NB4 (cell line): ENCODE measurements at regions not wholly inside any gene's neighbourhood (a gene's known extent, or its start where the extent isn't known, plus 50 kb on each side); places are given as distances from the start of the nearest gene placed in this dataset.

Source experiments
- MYC ChIP-seq: IDR thresholded peaks from 2 replicates; pipeline ENCODE4 v1.6.1; 2011; ENCODE audit warnings: low read depth, low read length
- POLR2A ChIP-seq: IDR thresholded peaks from 2 replicates; pipeline ENCODE4 v1.6.1; 2011; ENCODE audit warnings: mild to moderate bottlenecking; ENCODE audit not compliant: insufficient read length; ENCODE audit errors: extremely low read depth
- TF ChIP-seq, protein P1 (sequence below): IDR thresholded peaks from one replicate; pipeline ENCODE4 v1.5.1; 2012; ENCODE audit warnings: low read depth, low read length
- TF ChIP-seq, protein P2 (sequence below): IDR thresholded peaks from 2 replicates; pipeline ENCODE4 v1.6.1; 2011; ENCODE audit warnings: low read depth, low read length

DNA sequence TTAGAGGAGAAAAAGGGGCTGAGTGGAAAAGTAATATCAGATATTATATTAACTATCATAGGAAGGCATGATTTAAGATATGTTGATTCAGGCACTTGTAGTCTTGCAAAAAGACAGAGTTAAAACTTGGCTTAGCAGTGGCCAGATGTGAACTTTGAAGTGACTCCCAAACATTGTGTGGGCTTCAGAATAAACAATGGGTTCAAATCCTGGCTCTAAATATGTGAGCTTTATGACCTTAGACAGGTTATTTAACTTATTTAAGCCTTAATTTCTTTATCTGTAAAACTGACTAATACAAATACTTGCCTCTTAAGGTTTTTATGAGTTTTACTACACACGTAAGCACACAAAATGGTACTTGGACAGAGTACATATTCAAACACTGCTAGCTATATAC is 85.9 kb downstream of the TNFSF18 start:
- TF ChIP-seq, protein P1, sequence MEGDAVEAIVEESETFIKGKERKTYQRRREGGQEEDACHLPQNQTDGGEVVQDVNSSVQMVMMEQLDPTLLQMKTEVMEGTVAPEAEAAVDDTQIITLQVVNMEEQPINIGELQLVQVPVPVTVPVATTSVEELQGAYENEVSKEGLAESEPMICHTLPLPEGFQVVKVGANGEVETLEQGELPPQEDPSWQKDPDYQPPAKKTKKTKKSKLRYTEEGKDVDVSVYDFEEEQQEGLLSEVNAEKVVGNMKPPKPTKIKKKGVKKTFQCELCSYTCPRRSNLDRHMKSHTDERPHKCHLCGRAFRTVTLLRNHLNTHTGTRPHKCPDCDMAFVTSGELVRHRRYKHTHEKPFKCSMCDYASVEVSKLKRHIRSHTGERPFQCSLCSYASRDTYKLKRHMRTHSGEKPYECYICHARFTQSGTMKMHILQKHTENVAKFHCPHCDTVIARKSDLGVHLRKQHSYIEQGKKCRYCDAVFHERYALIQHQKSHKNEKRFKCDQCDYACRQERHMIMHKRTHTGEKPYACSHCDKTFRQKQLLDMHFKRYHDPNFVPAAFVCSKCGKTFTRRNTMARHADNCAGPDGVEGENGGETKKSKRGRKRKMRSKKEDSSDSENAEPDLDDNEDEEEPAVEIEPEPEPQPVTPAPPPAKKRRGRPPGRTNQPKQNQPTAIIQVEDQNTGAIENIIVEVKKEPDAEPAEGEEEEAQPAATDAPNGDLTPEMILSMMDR: no peak
- TF ChIP-seq POLR2A (no peak), MYC (no peak)
- TF ChIP-seq, protein P2, sequence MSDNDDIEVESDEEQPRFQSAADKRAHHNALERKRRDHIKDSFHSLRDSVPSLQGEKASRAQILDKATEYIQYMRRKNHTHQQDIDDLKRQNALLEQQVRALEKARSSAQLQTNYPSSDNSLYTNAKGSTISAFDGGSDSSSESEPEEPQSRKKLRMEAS: no peak
